RWPE1 (cell line): ENCODE measurements at regions not wholly inside any gene's neighbourhood (a gene's known extent, or its start where the extent isn't known, plus 50 kb on each side); places are given as distances from the start of the nearest gene placed in this dataset.

Source experiments
- CTCF ChIA-PET: fragments of 350-600 bp; sonication (Branson Sonifier 250); formaldehyde crosslinking; extraction: SDS; loops from one replicate; lab custom pipeline; 2021; lab: Yijun Ruan, JAX
- POLR2A ChIA-PET: fragments of 400-600 bp; formaldehyde crosslinking; extraction: SDS; loops from one replicate; lab custom pipeline; 2020; ENCODE audit warnings: antibody characterized with exemption; ENCODE audit not compliant: low non-redundant PET; lab: Yijun Ruan, JAX
- DNase-seq: peaks from one replicate; pipeline ENCODE4 v3.0.0; 2012; ENCODE audit warnings: low spot score
- H3K27ac ChIP-seq: fragments of 450-650 bp; 2 replicates; pipeline ENCODE4 v1.5.1; 2017
- TF ChIP-seq, protein P1 (sequence below): fragments of 450-650 bp; conservative IDR thresholded peaks from 2 replicates; pipeline ENCODE4 v1.5.1; 2017; ENCODE audit warnings: low read depth, mild to moderate bottlenecking

DNA sequence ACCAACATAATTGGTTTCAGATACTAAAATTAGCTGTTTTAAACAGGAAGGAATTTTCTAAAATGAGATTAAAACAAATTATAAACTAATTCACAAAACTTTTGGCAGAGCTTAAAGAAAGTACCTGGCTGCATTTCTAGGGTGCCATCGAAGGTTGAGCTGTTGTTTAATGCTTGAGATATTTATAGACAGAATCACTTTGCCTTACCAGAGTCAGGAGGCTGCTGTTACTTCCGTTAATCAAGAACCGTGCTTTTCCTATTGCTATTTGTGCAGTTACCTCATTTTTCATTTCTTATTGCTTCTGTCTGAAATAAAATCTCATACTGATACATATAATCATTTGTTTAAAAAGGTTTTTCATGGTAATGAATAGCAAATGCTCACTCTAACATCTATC lies 242.9 kb downstream of the TECRL start:
- TF ChIP-seq, protein P1, sequence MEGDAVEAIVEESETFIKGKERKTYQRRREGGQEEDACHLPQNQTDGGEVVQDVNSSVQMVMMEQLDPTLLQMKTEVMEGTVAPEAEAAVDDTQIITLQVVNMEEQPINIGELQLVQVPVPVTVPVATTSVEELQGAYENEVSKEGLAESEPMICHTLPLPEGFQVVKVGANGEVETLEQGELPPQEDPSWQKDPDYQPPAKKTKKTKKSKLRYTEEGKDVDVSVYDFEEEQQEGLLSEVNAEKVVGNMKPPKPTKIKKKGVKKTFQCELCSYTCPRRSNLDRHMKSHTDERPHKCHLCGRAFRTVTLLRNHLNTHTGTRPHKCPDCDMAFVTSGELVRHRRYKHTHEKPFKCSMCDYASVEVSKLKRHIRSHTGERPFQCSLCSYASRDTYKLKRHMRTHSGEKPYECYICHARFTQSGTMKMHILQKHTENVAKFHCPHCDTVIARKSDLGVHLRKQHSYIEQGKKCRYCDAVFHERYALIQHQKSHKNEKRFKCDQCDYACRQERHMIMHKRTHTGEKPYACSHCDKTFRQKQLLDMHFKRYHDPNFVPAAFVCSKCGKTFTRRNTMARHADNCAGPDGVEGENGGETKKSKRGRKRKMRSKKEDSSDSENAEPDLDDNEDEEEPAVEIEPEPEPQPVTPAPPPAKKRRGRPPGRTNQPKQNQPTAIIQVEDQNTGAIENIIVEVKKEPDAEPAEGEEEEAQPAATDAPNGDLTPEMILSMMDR = no peak
- no peak overlapping the region for H3K27ac ChIP-seq
- no peak for DNase-seq
- POLR2A ChIA-PET = no interaction called here
- CTCF ChIA-PET = interaction anchor here (0.6 kb wide), 1 partner anchor 16 kb away, joined by 3 read pairs; no protein-coding TSS in a partner anchor

DNA sequence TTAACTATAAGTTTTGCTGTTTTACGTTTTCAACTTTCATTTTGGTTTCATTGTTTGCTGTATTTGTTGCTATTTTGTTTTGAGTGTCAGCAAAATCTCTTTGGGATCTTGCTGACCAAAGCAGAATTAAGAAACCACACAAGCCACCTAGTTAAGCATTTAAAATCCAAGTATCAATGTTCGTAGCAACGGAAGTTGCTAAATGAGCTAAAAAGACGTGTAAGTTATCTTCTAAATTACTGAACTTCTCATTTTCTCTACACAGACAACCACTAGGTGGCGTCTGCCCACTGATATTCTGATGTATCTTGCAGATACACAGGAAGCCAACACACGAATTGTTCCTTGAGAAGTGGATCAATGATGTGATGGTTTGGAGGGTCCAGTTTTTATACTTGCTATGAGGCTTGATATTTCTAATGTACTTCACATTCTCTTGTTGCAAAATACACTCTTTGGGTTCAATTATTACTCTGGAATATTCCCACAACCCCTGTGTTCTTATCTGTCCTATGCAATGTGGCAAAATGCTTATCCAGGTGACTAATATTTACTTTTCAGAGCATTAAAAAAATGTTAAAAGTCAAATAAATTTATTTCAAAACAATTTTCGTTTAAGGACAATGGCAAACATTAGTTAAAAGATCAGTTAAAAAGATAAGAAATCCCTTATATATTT lies 250.5 kb downstream of the TECRL start:
- peak; percentile 44 for DNase-seq
- TF ChIP-seq, protein P1 = peak; percentile 81
- CTCF ChIA-PET = interaction anchor here (0.6 to 1.8 kb wide), 4 partner anchors 8 to 380 kb away, joined by 3 to 6 read pairs (median 4); no protein-coding TSS in a partner anchor
- POLR2A ChIA-PET = no interaction called here
- no peak overlapping the region for H3K27ac ChIP-seq

DNA sequence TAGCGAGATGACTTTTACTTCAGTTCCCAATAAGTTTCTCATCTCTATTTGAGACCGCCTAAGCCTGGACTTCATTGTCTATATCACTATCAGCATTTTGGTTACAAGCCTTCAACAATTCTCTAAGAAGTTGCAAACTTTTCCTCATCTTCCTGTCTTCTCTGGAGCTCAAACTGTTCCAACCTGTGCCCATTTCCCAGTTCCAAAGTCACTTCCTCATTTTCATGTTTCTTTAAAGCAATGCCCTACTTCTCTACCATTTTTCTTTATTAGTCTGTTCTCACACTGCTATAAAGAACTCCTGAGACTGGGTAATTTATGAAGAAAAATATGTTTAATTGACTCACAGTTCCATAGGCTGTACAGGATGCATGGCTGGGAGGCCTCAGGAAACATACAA lies 251.9 kb downstream of the TECRL start:
- TF ChIP-seq, protein P1 = no peak
- CTCF ChIA-PET = no interaction called here
- POLR2A ChIA-PET = no interaction called here

DNA sequence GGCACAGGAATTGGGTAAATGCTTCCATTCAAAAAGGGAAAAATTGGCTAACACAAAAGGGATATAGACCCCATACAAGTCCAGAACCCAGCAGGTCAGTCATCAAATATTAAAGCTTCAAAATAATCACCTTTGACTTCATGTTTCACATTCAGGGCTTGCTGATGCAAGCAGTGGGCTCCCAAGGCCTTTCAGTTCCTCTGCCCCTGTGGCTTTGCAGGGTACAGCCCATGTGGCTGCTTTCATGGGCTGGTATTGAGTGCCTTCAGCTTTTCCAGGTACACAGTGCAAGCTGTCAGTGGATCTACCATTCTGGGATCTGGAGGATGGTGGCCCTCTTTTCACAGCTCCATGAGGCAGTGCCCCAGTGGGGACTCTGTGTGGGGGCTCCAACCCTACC lies 253.0 kb downstream of the TECRL start:
- ChIA-PET CTCF (no interaction called here), POLR2A (no interaction called here)
- TF ChIP-seq, protein P1 = no peak
- H3K27ac ChIP-seq = no peak overlapping the region
- no peak for DNase-seq

More for the DNA sequence above, 251.9 kb downstream of the TECRL start:
- no peak overlapping the region for H3K27ac ChIP-seq
- DNase-seq = no peak

DNA sequence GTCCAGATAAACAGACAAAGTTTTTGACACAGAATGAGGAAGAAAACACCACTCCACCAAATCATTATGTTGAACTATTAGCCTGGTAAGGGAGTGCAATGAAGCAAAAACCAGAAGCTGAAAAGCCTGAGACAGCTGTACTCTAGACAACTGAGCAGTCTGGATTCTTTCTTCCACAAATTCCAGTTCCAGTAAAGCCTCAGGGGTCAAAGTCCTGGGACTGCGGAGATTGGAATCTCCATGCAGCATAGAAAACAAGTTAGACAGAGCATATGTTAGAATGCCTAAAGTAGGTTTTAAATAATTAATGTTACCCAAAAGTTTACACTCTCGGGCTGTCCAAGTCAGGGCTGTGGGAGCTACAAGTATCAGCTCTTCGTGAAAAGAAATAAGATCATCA lies 263.2 kb downstream of the TECRL start:
- ChIA-PET POLR2A (no interaction called here), CTCF (no interaction called here)
- TF ChIP-seq, protein P1 = no peak
- H3K27ac ChIP-seq = no peak overlapping the region
- DNase-seq = no peak

DNA sequence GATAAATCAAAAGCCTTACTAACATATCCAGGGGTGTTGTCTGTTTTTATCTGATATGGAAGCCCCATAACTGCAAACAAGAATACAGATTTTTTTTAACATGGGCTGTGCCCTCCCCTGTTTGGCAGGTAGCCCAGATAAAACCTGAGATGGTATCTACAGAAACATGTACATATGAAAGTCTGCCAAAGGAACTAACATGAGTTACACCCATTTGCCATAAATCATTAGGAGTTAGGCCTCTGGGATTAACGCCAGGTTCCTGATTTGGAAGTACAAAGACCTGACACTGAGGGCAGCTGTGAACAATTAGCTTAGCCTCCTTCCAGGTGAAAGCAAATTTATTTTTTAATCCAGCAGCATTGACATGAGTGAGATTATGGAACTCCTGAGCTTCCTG lies 264.3 kb downstream of the TECRL start:
- DNase-seq = peak; percentile 40
- CTCF ChIA-PET = no interaction called here
- no peak overlapping the region for H3K27ac ChIP-seq
- POLR2A ChIA-PET = no interaction called here
- TF ChIP-seq, protein P1 = no peak
